Body of pancreas (tissue), 4 donors: ENCODE measurements at regions not wholly inside any gene's neighbourhood (a gene's known extent, or its start where the extent isn't known, plus 50 kb on each side); places are given as distances from the start of the nearest gene placed in this dataset.

Experiments used
- POLR2A ChIP-seq, 3 donors: fragments of 450-650 bp; IDR thresholded peaks; one replicate each; pipeline ENCODE4 v1.6.1; 2016; ENCODE audit warnings: antibody characterized with exemption in 3 of 3, mild to moderate bottlenecking in 2 of 3
- TF ChIP-seq, protein P1 (sequence below), 7 experiments: fragments of 450-650 bp in 4 of 7; fragments of 200-600 bp in 3 of 7; sonication (generic) in 3 of 7; IDR thresholded peaks; one replicate each; pipeline ENCODE4 v1.5.1; 2016 to 2019; ENCODE audit warnings: antibody characterized with exemption in 7 of 7

DNA sequence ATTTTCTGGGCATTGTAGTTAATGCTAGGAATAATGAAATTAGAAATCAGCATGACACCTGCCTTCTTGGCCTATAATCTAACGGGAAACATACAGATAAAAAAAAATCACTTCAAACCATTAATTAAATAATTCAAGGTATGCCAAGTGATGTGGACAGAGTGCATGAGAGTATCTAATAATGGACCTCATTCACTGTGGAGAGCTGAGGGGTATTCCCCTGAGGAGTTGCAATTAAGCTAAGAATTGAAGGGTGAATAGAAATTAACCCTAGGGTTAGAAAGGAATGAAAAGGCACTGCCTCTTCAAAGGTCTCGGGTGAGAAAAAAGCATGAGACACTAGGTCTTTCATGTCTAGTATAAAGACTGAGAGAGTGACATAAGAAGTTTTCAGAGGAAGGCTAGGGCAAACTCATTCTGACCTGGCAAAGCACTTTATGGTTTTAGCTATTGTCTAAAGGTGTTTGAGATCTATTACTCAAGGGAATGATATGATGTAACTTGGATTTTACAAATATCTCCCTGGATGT lies 466.1 kb downstream of the KCNT2 start:
- no peak for TF ChIP-seq POLR2A (IDR thresholded peaks at IDR 0.05)
- TF ChIP-seq, protein P1, sequence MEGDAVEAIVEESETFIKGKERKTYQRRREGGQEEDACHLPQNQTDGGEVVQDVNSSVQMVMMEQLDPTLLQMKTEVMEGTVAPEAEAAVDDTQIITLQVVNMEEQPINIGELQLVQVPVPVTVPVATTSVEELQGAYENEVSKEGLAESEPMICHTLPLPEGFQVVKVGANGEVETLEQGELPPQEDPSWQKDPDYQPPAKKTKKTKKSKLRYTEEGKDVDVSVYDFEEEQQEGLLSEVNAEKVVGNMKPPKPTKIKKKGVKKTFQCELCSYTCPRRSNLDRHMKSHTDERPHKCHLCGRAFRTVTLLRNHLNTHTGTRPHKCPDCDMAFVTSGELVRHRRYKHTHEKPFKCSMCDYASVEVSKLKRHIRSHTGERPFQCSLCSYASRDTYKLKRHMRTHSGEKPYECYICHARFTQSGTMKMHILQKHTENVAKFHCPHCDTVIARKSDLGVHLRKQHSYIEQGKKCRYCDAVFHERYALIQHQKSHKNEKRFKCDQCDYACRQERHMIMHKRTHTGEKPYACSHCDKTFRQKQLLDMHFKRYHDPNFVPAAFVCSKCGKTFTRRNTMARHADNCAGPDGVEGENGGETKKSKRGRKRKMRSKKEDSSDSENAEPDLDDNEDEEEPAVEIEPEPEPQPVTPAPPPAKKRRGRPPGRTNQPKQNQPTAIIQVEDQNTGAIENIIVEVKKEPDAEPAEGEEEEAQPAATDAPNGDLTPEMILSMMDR (IDR thresholded peaks at IDR 0.05): no peak
